GM10266 (cell line): ENCODE measurements at regions not wholly inside any gene's neighbourhood (a gene's known extent, or its start where the extent isn't known, plus 50 kb on each side); places are given as distances from the start of the nearest gene placed in this dataset.

Experiments
- DNase-seq: peaks from one replicate; pipeline ENCODE4 v3.0.0; 2012; ENCODE audit errors: extremely low spot score
- TF ChIP-seq, protein P1 (sequence below): IDR thresholded peaks from 2 replicates; pipeline ENCODE4 v1.5.1; 2012; ENCODE audit warnings: mild to moderate bottlenecking, low read depth; ENCODE audit not compliant: control insufficient read depth, insufficient read depth; ENCODE audit errors: missing control alignments

DNA sequence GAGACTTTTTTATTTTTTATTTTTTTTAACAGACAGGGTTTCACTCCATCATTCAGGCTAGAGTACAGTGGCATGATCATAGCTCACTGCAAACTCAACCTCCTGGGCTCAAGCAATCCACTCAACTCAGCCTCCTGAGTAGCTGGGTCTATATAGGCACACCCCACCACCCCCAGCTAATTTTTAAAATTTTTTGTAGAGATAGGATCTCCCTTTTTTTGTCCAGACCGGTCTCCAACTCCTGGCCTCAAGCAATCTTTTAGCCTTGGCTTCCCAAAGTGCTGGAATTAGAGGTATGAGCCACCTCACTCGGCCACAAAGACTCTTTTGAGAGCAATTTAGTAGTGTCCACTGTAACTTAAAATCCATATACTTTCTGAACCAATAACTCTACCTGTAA lies 103.3 kb upstream of the DST start:
- TF ChIP-seq, protein P1, sequence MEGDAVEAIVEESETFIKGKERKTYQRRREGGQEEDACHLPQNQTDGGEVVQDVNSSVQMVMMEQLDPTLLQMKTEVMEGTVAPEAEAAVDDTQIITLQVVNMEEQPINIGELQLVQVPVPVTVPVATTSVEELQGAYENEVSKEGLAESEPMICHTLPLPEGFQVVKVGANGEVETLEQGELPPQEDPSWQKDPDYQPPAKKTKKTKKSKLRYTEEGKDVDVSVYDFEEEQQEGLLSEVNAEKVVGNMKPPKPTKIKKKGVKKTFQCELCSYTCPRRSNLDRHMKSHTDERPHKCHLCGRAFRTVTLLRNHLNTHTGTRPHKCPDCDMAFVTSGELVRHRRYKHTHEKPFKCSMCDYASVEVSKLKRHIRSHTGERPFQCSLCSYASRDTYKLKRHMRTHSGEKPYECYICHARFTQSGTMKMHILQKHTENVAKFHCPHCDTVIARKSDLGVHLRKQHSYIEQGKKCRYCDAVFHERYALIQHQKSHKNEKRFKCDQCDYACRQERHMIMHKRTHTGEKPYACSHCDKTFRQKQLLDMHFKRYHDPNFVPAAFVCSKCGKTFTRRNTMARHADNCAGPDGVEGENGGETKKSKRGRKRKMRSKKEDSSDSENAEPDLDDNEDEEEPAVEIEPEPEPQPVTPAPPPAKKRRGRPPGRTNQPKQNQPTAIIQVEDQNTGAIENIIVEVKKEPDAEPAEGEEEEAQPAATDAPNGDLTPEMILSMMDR = no peak
- DNase-seq = no peak

DNA sequence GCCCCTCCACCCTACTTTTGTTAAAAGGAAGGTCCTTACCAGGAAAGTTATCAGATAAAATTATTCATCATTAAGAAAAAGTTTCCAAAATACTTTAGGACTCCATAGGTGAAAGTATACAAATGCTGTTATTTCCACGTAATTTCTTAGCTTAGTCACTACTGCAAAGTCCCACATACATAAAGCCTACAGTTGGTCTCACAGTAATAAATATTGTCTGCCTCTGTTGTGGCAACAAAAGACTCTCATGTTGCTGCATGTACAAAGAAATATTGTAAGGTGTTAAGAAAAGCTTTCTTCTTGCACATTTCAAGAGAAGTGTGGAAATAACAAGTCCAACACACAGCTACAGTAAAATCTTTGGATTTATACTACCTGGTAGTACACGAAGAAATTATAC lies 102.4 kb upstream of the DST start:
- TF ChIP-seq, protein P1 = no peak
- no peak for DNase-seq

GRCh38 chr6:56744528-56744927 lies 101.8 kb upstream of the DST start:
- no peak for DNase-seq
- TF ChIP-seq, protein P1 = no peak

GRCh38 chr6:56742122-56742791 lies 99.6 kb upstream of the DST start:
- DNase-seq = no peak
- TF ChIP-seq, protein P1 = no peak

DNA sequence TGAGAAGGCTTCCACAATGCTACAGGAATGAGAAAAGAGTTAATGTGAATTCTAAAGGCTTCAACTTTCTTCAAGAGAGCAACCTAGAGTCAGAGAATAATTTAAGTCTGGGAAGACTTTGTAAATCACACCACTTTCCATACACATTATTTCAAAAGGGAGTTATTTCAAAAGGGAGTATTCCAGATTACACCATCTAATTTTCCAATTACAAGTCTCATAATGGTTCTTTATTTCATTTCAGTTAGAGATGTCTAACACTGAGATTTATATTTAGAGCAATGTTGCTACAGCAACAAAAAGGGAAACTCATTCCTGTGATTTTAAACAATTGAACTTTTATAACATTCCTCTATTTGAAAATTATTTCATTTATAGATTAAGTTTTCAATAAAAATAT lies 98.8 kb upstream of the DST start:
- TF ChIP-seq, protein P1 = no peak
- no peak for DNase-seq

DNA sequence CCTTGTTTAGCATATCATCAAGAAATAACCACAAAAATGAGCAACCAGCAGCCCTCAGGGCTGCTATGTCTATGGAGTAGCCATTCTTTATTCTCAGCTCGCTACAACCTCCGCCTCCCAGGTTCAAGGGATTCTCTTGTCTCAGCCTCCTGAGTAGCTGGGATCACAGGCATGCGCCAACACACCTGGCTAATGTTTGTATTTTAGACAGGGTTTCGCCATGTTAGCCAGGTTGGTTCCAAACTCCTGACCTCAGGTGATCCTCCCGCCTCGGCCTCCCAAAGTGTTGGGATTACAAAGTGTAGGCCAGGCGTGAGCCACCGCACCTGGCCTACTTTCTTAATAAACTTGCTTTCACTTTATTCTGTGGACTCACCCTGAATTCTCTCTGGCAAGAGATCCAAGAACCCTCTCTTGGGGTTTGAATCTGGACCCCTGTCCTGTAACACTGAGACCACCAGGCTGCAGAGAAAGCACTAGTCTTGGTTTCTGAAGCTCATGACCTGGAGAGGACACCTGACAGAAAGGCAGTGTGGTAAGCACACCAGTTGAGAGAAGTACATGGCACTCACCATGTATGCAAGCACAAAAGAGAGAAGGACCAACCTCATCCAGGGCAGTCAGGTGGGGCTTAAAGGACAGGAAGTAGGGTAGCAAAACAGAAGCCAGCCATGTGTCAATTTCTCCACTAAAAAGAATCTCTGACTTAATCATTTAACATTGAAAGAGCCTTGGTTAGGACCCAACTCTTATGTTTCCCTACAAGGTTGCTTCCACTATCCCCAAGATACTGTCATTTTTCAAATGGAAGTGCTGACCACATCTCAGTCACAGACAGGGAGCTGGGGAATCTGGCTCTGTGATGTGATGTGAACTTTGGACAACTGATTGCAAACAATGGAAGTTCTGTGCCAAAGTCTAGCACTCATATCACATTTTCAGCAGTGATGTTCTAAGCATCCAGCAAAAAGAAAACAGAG lies 97.4 kb upstream of the DST start:
- no peak for DNase-seq
- TF ChIP-seq, protein P1 = no peak

GRCh38 chr6:56736804-56737203 lies 94.1 kb upstream of the DST start:
- DNase-seq = no peak
- TF ChIP-seq, protein P1 = no peak
